IMR-90 (cell line): ENCODE measurements at regions not wholly inside any gene's neighbourhood (a gene's known extent, or its start where the extent isn't known, plus 50 kb on each side); places are given as distances from the start of the nearest gene placed in this dataset.

Source experiments
- BHLHE40 ChIP-seq: fragments of 150-350 bp; IDR thresholded peaks from 2 replicates; pipeline ENCODE4 v1.6.1; 2016; ENCODE audit warnings: mild to moderate bottlenecking, low read depth, low read length
- CTCF ChIP-seq: conservative IDR thresholded peaks from 2 replicates; pipeline ENCODE4 v1.5.1; 2012; ENCODE audit warnings: mild to moderate bottlenecking, low read depth, low read length, improper control_type of control experiment
- POLR2A ChIP-seq: IDR thresholded peaks from 2 replicates; pipeline ENCODE4 v1.6.1; 2012; ENCODE audit warnings: mild to moderate bottlenecking, low read depth, low read length
- RAD21 ChIP-seq: IDR thresholded peaks from 2 replicates; pipeline ENCODE4 v1.6.1; 2012; ENCODE audit warnings: low read length, improper control_type of control experiment
- RFX5 ChIP-seq: IDR thresholded peaks from 2 replicates; pipeline ENCODE4 v1.8.0; 2012; ENCODE audit warnings: low read depth, mild to moderate bottlenecking, low read length, moderate library complexity

GRCh38 chr20:24116611-24117010 lies 128.0 kb upstream of the GGTLC1 start:
- TF ChIP-seq POLR2A (no peak), CTCF (no peak), RFX5 (no peak), BHLHE40 (no peak), RAD21 (no peak)
